Testis (tissue), 2 donors: ENCODE measurements at regions not wholly inside any gene's neighbourhood (a gene's known extent, or its start where the extent isn't known, plus 50 kb on each side); places are given as distances from the start of the nearest gene placed in this dataset.

Source experiments
- DNase-seq: peaks from one replicate; pipeline ENCODE4 v3.0.0-alpha.2; 2019
- H3K27ac ChIP-seq, 2 donors: fragments of 200-600 bp; sonication (generic); one replicate each; pipeline ENCODE4 v1.5.1; 2019
- H3K27me3 ChIP-seq: fragments of 200-600 bp; sonication (generic); one replicate; pipeline ENCODE4 v1.5.1; 2019
- H3K36me3 ChIP-seq: fragments of 200-600 bp; sonication (generic); one replicate; pipeline ENCODE4 v1.5.1; 2017; ENCODE audit warnings: low read depth; ENCODE audit errors: missing control alignments
- H3K4me1 ChIP-seq: fragments of 200-600 bp; sonication (generic); one replicate; pipeline ENCODE4 v1.5.1; 2019
- H3K4me3 ChIP-seq, 2 donors: fragments of 200-600 bp; sonication (generic); one replicate each; pipeline ENCODE4 v1.5.1; 2017 to 2019
- H3K9me3 ChIP-seq: fragments of 200-600 bp; sonication (generic); one replicate; pipeline ENCODE4 v1.5.1; 2017
- CTCF ChIP-seq, 3 experiments: fragments of 450-650 bp in 2 of 3; fragments of 200-600 bp in 1 of 3; sonication (generic) in 1 of 3; IDR thresholded peaks; one replicate each; pipeline ENCODE4 v1.5.1; 2016 to 2019; ENCODE audit warnings: antibody characterized with exemption in 3 of 3, mild to moderate bottlenecking in 2 of 3, moderate library complexity in 1 of 3
- POLR2A ChIP-seq: fragments of 450-650 bp; IDR thresholded peaks from one replicate; pipeline ENCODE4 v1.6.1; 2017; ENCODE audit warnings: antibody characterized with exemption, mild to moderate bottlenecking, moderate library complexity
- WGBS, 2 donors: methylation state at CpG; one replicate each; pipeline ENCODE4 v1.1.5; 2018; 5-methylcytosine and 5-hydroxymethylcytosine counted together
- intact Hi-C: fragments of 100-400 bp; cut with DNase I; formaldehyde crosslinking; loops from one replicate; pipeline ENCODE4 v1.15.1; 2023; ENCODE audit warnings: low total_unique reads

GRCh38 chr2:166632616-166633015, 138.6 kb upstream of the SCN7A start:
- no peak overlapping the region for H3K4me3 ChIP-seq
- H3K4me1 ChIP-seq: no peaks in the 10 kb centered on the region
- TF ChIP-seq POLR2A (no peak), CTCF (IDR thresholded peaks at IDR 0.05) (no peak)
- H3K27ac ChIP-seq: no peak overlapping the region
- intact Hi-C loops: no loop called here
- WGBS, 2 donors: 68 to 74% methylated on average over 3 of the region's 3 CpGs
- no peaks in the 10 kb centered on the region for H3K36me3 ChIP-seq
- H3K27me3 ChIP-seq: no peaks in the 10 kb centered on the region
- no peak for DNase-seq
- no peaks in the 10 kb centered on the region for H3K9me3 ChIP-seq

GRCh38 chr2:166628478-166629136, 134.6 kb upstream of the SCN7A start:
- no peaks in the 10 kb centered on the region for H3K27me3 ChIP-seq
- no peaks in the 10 kb centered on the region for H3K36me3 ChIP-seq
- no peak overlapping the region for H3K4me3 ChIP-seq
- H3K4me1 ChIP-seq: no peaks in the 10 kb centered on the region
- TF ChIP-seq CTCF (IDR thresholded peaks at IDR 0.05) (no peak), POLR2A (no peak)
- intact Hi-C loops: no loop called here
- DNase-seq: no peak
- WGBS, 2 donors: 100% methylated on average over 1 of the region's 1 CpG
- no peak overlapping the region for H3K27ac ChIP-seq
- no peaks in the 10 kb centered on the region for H3K9me3 ChIP-seq

- Histone ChIP-seq H3K4me3 (no peak overlapping the region), H3K27me3 (no peaks in the 10 kb centered on the region), H3K4me1 (no peaks in the 10 kb centered on the region), H3K9me3 (no peaks in the 10 kb centered on the region), H3K27ac (no peak overlapping the region), H3K36me3 (no peaks in the 10 kb centered on the region)
- intact Hi-C loops: no loop called here
- TF ChIP-seq CTCF (IDR thresholded peaks at IDR 0.05) (no peak), POLR2A (no peak)
- 94 to 96% methylated on average over 2 of the region's 2 CpGs for WGBS, 2 donors
- no peak for DNase-seq
Measured at GRCh38 chr2:166627893-166628292, 133.8 kb upstream of the SCN7A start.

GRCh38 chr2:166625670-166626069, 131.6 kb upstream of the SCN7A start:
- H3K9me3 ChIP-seq: no peaks in the 10 kb centered on the region
- no peaks in the 10 kb centered on the region for H3K4me1 ChIP-seq
- H3K36me3 ChIP-seq: no peaks in the 10 kb centered on the region
- DNase-seq: no peak
- 97 to 100% methylated on average over 1 of the region's 1 CpG for WGBS, 2 donors
- H3K4me3 ChIP-seq: no peak overlapping the region
- H3K27ac ChIP-seq: no peak overlapping the region
- no peaks in the 10 kb centered on the region for H3K27me3 ChIP-seq
- TF ChIP-seq CTCF (IDR thresholded peaks at IDR 0.05) (no peak), POLR2A (no peak)
- intact Hi-C loops: no loop called here

GRCh38 chr2:166614503-166614902, 120.5 kb upstream of the SCN7A start:
- H3K27me3 ChIP-seq: no peaks in the 10 kb centered on the region

More at GRCh38 chr2:166614503-166614902, 120.5 kb upstream of the SCN7A start:
- Histone ChIP-seq H3K4me1 (peaks cover 2% of the 10 kb centered on the region), H3K36me3 (no peaks in the 10 kb centered on the region), H3K4me3 (no peak overlapping the region), H3K27ac (no peak overlapping the region), H3K9me3 (no peaks in the 10 kb centered on the region)
- no peak for TF ChIP-seq CTCF (IDR thresholded peaks at IDR 0.05)
- TF ChIP-seq POLR2A: no peak
- intact Hi-C loops: no loop called here
- no peak for DNase-seq
